DOHH2 (cell line): ENCODE measurements at regions not wholly inside any gene's neighbourhood (a gene's known extent, or its start where the extent isn't known, plus 50 kb on each side); places are given as distances from the start of the nearest gene placed in this dataset.

Source experiments
- EZH2phosphoT487 ChIP-seq: fragments of 200-600 bp; sonication (generic); IDR thresholded peaks from 2 replicates; pipeline ENCODE4 v1.6.1; 2017; ENCODE audit warnings: borderline replicate concordance, mild to moderate bottlenecking, antibody characterized with exemption, low read length, moderate library complexity, mixed read lengths
- TF ChIP-seq, protein P1 (sequence below): fragments of 200-600 bp; sonication (generic); IDR thresholded peaks from one replicate; pipeline ENCODE4 v1.5.1; 2014; ENCODE audit warnings: antibody characterized with exemption, mild to moderate bottlenecking, low read depth, low read length; ENCODE audit not compliant: poor library complexity, severe bottlenecking

DNA sequence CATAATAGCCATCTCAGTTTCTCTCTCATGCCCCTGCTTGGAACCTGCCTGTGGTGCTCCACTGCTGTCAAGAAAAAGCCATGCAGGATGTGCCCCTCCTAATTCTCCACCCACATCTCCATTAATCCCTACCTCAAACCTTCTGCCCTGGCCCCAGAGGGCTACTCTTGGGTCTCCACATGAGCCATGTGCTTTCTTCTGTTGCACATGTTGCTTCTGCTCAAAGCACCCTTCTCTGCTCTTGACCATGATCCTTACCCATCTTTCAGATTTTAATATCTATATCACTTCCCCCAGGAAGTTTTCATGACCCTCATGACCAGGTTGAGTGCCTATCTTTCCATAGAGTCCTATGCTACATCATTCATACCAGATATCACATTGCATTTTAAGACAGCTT is 514.2 kb downstream of the RPS24 start:
- TF ChIP-seq, protein P1, sequence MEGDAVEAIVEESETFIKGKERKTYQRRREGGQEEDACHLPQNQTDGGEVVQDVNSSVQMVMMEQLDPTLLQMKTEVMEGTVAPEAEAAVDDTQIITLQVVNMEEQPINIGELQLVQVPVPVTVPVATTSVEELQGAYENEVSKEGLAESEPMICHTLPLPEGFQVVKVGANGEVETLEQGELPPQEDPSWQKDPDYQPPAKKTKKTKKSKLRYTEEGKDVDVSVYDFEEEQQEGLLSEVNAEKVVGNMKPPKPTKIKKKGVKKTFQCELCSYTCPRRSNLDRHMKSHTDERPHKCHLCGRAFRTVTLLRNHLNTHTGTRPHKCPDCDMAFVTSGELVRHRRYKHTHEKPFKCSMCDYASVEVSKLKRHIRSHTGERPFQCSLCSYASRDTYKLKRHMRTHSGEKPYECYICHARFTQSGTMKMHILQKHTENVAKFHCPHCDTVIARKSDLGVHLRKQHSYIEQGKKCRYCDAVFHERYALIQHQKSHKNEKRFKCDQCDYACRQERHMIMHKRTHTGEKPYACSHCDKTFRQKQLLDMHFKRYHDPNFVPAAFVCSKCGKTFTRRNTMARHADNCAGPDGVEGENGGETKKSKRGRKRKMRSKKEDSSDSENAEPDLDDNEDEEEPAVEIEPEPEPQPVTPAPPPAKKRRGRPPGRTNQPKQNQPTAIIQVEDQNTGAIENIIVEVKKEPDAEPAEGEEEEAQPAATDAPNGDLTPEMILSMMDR = no peak
- no peak for TF ChIP-seq EZH2phosphoT487
